NCI-H2081 (cell line): ENCODE measurements at regions not wholly inside any gene's neighbourhood (a gene's known extent, or its start where the extent isn't known, plus 50 kb on each side); places are given as distances from the start of the nearest gene placed in this dataset.
"Not testable (repeated sequence)": the region's sequence is repeated elsewhere in the genome, so short reads cannot be mapped to it uniquely, and the experiment has no call there.

ENCODE experiments used
- DNase-seq, 2 experiments: peaks; one replicate each; lab custom pipeline; 2025; lab: John Stamatoyannopoulos, UW

DNA sequence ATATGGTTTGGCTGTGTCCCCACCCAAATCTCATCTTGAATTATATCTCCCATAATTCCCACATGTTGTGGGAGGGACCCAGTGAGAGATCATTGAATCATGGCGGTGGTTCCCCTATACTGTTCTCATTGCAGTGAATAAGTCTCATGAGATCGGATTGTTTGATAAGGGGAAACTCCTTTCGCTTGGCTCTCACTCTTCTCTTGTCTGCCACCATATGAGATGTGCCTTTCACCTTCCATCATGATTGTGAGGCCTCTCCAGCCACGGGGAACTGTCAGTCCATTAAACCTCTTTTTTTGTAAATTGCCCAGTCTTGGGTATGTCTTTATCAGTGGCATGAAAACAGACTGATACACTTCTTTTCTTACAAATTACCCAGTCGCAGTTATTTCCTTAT, 417.6 kb upstream of the RUNX1 start:
- not testable (repeated sequence) for DNase-seq

DNA sequence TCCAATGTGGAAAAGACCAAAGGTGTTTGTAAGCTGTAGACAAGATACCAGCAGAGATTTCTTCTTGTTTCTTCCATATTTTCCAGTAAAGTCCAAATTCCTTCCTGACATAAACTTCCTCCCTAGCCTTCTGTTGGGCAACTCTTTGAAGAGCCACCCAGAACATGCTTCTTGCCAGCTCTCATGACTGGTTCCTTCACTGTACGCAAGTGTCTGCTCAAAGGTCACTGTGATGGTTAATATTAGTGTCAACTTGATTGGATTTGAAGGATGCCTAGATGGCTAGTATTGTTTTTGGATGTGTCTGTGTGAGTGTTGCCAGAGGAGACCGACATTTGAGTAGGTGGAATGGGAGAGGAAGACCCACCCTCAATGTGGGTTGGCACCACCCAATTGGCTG, 416.6 kb upstream of the RUNX1 start:
- no peak for DNase-seq

DNA sequence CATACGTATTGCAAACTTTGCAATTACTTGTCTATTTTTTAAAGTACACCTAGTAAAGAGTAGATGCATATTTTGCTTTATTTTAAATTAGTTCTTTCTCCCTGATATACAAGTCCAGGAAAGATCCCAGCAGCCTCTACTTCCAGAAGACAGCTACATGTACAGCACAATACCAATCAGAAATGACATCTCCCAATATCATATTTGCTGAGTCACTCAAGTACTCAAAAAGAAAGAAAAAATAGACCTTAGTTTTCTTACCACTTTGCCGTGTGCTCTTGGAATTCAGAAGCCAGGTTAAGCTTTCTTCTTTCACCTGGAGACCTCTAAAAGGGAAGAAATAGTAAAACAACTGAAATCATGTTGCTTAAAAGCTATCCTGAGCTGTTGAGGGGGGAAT, 412.6 kb upstream of the RUNX1 start:
- DNase-seq = no peak

DNA sequence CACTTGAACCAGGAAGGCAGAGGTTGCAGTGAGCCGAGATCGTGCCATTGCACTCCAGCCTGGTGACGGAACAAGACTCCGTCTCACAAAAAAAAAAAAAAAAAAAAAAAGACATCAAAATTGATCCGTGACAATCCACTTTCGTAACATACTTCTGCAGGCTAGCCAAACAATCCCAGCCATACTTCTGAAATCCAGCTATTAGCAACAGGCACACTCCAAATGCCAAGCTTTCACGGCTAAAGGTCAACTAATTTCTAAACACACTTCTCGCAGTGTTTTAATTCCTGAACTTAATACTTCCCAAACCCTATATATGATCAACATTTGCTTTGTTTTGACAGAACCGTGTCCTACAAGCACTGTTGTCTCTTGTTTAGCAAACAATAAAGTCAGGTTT, 411.3 kb upstream of the RUNX1 start:
- DNase-seq = no peak

DNA sequence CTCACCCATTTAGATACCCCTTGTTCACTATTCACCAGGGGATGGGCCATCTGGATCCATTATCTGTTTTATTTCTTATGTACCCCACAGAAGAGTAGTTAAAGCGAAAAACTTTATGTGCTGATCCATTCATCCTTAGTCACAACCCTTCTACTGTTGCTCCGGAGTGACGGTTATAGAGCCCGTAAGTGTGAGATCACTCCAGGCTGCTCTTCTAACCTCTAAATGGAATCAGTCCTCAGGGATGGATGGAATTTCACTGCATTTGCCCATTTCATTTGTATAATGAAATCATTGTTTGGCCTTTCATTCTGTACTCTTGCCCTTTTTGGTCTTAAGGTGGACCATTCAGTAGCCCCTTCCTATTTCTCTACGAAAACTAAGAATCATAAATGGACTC, 409.3 kb upstream of the RUNX1 start:
- DNase-seq = no peak

DNA sequence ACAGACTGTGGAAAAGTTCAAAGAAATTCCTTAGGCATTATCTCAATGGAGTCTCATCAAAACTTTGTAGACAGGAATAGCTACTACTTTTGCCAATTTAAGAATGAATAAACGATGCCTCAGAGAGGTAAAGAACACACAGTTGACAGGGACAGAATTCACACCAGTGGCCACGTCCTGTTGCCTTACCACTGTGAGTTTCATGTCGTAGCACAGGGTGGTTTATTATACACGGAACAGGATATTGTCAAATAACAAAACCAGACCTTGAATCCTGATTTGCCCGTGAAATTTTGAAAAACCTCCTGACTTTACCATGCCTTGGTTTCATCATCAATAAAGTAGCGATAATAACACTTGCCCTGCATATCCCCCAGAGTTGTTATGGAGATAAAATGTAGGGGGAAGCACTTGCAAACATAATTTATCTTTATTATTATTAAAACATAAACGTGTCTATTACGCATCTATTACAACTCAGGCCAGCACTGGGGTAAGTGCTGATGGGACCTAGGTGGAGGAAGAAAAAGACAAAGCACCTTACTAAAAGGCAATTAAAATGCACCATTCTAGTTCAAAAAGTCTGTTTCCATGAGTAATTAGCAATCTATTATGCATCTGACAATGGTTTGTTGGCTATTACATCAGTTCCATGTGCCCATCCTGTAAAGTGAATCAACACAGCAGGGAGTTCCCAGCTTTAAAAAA, 408.1 kb upstream of the RUNX1 start:
- no peak for DNase-seq

DNA sequence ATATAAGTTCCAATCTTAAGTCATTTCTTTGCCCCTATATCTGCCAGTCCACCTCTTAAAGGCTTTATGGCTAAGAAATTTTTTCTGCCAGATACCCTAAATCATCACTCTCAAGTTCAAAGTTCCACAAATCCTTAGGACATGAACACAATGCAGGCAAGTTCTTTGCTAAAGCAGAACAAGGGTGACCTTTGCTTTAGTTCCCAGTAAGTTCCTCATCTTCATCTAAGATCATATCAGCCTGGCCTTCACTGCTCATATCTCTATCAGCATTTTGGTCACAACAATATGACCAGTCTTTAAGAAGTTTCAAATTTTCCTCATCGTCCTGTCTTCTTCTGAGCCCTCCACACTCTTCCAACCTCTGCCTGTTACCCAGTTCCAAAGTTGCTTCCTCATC, 402.2 kb upstream of the RUNX1 start:
- DNase-seq = no peak

DNA sequence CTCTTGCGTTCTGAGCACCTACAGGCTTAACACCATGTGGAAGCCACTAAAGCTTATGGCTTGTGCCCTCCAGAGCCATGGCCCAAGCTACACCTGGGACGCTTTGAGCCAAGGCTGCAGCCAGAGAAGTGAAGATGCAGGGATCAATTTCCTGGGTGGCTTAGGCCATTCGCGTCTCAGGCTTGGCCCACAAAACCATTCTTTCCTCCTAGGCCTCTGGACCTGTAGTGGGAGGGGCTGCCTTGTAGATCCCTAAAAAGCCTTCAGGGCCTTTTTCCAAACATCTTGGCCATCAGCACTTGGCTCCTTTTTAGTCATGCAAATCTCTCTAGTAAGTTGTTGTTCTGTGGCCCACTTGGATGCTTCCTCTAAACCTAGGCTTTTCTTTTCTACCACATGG, 401.7 kb upstream of the RUNX1 start:
- no peak for DNase-seq

DNA sequence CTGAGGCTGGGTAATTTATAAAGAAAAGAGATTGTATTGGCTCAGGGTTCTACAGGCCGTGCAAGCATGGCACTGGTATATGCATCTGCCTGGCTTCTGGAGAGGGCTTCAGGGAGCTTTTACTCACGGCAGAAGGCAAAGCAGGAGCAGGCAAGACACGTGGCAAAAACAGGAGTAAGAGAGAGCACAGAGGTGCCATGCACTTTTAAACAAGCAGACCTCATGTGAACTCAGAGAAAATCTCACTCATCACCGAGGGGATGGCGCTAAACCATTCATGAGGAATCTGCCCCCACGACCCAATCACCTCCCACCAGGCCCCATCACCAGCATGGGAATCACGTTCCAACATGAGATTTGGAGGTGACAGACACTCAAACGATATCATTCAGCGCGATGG, 400.7 kb upstream of the RUNX1 start:
- no peak for DNase-seq

DNA sequence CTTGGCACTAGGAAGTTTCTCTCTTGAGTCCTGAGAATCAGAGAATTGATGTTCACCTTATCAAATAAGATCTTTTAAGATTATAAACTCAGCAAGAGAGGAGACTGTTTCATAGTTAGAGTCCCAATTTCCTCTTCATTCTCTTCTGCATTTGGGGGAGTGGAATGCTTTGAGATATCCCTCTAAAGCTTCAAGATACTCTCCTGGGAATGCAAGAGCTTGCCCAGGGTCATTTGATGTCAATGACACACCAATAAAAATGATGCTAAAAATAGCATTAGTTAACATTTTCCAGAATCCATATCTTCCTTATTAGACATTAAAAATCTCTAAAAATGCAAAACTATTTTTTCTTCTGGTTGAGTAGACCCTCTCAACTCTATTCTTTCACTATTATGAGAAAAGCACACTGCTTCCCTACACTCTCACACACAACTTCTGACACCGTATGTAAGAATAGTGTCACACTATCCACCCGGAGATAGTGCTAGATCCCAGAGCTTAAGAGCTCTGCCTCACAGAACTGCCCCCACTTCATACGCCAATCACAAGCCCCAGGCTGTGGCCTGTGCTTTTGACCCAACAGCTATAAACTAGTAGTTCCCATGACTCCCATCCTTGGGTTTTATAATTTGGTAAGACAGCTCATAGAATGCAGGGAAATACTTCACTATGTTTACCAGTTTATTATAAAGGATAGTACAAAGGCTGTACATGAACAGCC, 399.9 kb upstream of the RUNX1 start:
- DNase-seq = no peak

DNA sequence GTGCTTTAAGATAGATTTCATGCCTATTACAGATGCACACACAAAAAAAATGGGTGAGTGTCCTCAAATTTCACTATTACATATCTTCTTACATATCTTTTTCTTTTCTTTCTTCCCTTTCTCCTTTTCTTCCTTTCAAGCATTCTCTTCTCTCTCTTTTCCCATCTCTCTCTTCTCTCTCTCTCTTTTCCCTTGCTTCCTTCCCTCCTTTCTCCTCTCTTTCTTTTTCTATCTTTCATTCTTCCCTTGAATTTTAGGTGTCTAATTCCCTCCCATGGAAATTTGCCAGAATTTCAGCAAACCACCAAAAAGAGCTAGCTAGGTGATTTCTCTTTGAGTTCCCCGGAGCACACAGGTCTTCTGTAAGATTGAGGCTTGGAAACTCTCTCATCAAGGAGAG, 395.3 kb upstream of the RUNX1 start:
- DNase-seq = no peak

DNA sequence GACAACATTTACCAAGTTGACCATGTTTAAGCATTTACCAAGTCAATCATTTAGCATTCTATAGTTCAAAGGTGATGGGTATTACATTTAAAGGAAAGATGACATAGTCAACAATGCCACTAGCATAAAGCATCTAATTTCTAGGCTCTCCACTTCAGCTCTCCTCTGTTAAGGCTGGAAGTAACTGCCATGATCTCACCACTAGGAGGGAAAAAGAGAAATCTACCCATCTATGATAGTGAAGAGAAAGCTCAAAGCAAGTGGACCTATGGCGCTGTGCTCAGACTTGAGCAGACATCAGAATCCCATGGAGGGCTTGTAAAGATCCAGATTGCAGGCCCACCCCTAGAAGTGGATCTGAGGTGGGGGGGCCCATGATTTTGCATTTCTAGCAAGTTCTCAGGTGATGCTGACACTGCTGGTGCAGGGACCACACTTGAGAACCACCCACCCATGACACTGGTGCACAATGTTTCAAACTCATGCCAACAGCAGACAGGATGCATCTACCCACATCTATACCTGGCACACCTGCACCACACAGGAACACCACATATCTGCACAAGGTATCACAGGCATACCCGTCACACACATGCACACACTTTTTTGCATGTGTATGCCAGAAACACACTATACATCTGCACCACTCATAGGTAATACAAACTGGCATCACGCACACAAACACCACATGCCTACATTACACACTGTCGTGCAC, 392.9 kb upstream of the RUNX1 start:
- DNase-seq = no peak

DNA sequence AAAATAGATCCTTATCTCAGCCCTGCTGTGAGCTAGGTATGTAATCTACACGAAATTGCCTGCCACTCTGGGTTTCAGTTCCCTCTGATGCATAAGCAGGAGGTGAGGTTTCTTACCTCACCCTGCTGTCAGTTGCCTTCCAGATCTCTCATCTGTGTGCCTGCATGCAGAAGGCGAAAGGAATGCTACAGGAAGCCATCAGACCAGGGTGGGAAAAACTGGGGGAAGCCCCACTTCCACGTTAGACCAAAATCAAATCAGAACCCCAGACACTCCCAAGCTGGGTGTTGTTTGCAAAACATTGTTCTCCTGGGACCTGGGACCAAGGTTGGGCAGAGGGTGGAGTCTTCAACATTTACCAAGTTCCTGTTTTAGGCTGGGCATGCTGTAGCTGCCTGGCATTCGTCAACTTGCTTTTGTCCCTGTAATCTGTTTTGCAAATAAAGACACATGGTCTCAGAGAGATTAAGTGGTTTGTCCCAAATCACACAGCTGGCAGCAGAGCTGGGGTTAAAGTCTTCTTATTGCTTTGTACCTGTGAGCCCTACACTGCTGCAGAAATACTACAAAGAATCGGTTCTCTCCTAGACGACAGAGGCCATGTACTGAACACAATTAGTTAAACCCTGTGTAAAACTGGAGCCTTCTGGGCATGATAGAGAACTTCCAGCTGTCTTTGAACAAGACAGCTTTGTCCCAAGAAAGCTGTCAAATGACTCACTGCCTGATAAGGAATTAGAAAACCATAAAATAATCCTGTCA, 389.7 kb upstream of the RUNX1 start:
- no peak for DNase-seq

DNA sequence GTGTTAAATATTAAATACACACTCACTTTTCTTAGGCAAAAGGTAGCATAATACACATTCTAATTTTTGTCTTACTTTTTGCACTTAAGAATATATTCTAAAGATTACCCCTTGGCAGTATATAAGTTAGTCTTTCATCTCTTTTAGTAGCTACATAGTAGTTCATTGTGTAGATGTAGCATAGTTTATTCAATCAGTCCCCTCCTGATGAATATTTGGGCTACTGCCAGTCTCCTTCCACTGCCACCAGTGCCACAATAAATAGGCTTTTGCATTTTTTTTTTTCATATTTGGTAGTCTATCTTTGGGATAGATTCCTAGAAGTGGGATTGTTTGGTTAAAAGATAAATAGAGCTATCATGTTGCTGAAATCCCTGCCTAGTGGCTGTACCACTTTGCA, 388.8 kb upstream of the RUNX1 start:
- DNase-seq = no peak

DNA sequence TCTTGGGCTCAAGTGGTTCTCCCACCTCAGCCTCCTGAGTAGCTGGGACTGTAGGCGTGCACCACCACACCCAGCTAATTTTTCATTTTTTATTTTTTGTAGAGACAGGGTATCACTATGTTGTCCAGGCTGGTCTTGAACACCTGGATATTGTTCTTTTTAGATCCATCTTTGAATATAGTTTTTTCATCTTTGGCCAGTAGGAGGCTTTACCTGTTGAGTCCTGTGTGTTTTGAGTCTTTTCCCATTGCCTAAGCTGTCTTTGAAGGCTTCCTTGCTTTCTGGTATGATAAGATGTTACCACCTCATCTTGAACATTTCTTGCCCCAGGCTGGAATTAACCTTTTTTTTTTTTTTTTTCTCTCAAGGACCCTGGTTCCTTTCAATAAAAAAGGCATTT, 387.8 kb upstream of the RUNX1 start:
- no peak for DNase-seq

DNA sequence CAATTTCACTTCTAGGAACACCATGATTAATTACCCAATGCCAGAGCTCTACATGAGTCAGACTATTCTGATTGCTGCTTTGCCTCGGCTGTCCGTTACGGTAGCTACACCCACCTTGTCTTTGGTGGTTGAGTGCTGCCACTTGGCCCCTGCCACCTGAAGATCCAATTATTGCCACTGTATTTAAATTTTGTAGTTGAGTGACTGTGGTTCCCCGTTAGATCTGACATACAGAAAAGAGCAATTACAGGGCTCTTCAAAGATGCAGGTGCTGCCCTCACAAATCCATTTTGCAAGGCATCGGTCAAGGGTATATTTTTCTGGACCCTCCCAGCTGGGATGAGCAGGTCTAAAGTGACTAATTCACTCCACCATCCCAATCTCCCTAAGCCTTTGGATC, 383.5 kb upstream of the RUNX1 start:
- DNase-seq = not testable (repeated sequence)

DNA sequence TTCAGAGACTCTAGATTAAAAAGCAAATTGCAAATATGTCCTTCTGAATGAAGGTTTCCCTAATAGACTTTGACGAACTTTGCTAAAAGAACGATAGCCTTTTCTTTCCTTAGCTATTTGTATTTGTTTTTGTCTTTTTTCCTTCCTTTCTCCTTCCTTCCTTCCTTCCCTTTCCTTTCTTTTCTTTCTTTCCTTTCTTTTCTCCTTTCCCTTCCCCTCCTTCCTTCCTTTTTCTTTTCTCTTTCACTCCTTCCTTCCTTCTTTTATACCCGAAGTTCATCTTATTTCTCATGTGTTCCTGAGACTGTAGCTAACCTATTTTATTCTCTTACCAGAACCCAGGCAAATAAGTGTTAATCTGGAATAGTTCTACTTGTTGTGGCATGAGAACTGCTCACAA, 381.2 kb upstream of the RUNX1 start:
- no peak for DNase-seq

DNA sequence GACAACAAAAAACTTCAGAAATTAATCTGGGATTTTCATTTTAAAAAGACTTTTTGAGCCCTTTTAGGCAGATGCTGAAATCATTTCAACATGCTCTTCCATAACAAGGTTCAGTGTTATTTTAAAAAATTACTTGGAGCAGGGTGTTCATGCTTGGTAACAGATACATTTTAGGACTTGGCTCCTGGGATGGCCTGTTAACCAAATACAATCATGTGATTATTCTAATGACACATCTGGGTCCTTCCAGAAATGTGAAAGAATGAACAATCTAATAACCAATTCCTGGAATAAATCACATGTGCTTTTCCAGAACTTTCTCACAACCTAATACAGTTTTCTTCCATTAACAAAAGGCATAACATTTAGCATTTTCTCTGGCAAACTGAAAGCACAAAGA, 379.8 kb upstream of the RUNX1 start:
- no peak for DNase-seq

DNA sequence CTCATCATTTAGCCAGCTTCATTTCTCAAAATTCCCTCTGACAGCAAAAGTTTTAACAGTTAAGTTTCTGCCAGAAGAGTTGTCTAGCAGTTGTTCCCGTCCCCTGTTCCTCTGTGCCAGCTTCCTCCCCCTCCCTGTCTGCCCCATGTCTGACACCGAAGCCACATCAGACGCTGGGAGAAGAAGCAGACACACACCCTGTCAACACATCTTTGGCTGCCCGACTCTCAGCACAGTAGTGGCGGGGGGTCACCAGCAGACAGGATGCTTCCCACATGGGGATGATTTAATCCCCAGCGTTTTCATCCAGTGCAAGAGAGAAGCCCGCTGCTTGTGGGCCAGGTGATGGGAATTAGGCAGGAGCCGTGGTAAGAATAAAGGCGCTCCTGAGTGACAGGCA, 379.4 kb upstream of the RUNX1 start:
- no peak for DNase-seq

DNA sequence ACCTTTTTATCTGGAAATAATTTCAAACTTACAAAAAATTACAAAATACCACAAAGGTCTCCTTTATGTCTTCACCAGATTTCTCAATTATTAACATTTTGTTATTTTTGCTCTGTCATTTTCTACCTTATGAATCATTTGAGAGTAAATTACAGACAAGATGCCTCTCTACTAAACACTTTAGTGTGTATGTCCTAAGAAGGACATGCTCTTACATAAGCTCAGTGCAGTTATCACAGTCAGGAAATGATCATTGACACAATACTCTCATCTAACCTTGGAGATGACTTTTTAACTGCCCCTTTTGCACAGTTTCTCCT, 378.9 kb upstream of the RUNX1 start:
- DNase-seq = no peak

DNA sequence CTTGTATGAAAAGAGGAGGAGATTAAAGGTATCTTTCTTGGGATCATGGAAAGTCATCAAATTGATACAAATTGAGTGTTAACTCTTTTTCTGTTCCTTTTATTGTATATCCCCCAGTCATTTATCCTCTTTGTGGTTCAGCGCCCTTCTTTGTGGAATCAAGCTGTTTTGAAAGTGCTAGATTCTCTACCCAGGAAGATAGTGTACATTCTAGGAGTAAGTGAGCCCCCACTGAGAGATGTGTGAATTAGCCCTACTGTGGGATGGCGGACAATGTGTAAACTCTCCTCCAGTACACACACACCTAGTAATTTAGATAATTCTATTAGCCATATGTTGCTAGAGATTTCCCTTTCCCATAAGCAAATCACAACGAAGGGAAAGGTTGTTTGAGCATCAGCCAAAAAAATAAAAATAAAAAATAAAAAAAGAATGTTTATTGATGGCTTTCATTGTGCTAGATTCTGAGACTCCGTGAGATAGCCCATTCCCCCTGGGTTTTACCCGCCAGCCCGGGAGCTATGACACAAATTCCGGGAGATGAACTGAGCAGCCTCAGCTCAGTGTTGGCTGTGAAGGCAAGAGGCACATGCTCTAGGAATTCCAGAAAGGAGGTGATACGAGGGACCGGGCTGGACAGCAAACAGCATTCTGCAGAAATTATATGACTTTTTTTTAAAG, 378.4 kb upstream of the RUNX1 start:
- DNase-seq = no peak

DNA sequence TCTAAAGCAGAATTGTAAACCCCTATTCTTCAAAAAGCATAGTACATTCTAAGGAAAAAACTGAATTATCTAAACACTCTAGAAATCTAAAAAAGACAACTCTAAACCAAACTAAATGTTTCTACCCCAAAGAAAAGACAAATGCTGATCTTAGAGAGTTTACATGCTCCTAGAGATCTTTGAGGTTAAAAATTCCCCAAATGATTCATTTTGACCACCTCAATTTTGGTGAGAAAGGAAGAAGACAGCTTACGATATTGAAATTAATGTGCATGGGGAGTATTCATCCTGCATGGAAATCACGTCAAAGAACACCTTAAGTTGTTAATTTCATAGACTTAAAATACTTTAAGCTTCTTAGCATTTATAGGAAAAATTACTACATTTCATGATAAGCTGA, 377.8 kb upstream of the RUNX1 start:
- no peak for DNase-seq
